NCI-H1436 treated with DMSO at 0.1 percent for 48 hours (cell line): ENCODE measurements at regions not wholly inside any gene's neighbourhood (a gene's known extent, or its start where the extent isn't known, plus 50 kb on each side); places are given as distances from the start of the nearest gene placed in this dataset.

Experiments
- DNase-seq: peaks from one replicate; lab custom pipeline; 2025; lab: John Stamatoyannopoulos, UW

DNA sequence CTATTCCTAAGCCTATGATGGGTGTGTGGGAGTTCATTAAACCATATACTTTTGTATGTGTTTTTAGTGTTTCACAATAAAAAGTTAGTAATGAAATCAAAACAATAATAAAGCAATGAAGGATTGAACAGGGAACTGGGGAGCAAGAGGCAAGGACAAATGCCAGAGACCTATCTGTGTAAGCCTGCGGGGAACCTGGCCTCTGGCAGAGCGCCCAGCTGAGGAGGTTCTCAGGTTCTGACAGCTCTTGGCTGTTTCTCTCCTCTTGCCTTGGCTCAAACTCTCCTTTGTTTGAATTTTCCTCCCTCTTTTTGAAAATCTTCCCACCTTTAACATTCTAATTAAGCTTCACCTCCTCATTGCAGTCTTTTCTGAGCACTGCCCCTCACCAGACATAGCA lies 200.0 kb upstream of the NCKAP5 start:
- DNase-seq: no peak

GRCh38 chr2:133768658-133769435 lies 200.6 kb upstream of the NCKAP5 start:
- DNase-seq: no peak

- no peak for DNase-seq
Observed at GRCh38 chr2:133773854-133774653, 205.8 kb upstream of the NCKAP5 start.

- no peak for DNase-seq
Observed at GRCh38 chr2:133774654-133775015, 206.4 kb upstream of the NCKAP5 start.

DNA sequence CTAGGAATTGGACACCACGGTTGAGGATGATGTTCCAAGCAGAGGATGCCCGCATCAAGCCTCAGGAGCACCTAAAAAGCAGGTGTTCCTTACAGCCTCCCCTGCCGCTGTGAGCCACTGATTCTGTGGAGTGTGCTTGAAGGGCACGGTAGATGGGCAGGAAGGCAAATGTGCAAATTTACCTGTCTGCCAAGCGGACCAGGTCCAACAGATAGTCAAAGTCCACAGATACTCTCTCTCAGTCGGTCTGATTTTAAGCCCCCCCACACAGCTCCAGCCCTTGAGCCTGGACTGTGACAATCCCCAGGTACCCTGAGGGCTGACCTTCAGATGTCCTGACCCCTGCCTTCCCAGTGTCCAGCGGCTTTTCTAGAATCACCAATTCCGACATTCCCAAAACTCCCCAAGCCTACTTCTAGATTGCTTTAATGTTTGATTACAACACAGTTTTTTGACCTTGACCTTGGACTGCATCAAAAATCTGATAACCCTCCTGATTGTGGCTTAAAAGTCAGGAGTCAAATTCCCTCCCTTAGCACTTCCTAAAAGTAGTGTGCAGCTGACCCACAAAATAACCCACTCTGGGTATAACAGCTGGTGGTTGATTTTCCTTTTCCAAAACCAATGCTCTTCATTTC lies 208.8 kb upstream of the NCKAP5 start:
- no peak for DNase-seq

DNA sequence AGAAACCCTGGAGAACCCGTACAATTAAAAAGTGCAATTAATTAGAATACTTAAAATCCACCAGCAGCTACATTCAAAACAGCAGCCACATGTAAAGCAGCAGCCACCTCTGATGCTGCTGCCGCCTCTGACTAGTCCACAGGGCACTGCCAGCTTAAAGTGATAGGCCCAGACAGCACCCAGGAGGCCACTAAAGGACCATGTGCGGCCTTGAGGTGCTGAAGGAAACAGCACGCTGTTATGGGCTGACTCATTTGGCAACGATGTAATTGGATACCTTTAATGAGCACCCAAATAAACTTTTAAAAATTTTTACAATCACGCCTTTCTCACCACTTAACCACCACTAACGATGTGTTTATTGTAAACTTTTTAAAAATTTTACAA lies 209.3 kb upstream of the NCKAP5 start:
- DNase-seq: no peak

- DNase-seq: no peak
Observed at GRCh38 chr2:133780099-133780996, 212.1 kb upstream of the NCKAP5 start.

DNA sequence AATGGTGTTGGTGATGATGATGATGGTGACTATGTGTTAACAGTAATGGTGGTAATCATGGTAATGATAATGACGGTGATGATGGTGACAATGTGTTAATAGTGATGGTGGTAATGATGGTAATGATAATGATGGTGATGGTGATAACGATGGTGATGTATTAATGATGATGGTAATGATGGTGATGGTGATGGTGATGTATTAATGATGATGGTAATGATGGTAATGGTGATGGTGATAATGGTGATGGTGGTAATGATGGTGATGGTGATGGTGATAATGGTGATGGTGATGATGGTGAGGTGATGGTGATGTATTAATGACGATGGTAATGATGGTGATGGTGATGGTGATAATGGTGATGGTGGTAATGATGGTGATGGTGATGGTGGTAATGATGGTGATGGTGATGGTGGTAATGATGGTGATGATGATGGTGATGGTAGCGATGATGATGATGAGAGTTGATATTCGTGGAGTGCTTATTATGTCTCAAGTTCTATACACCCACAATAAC lies 212.8 kb upstream of the NCKAP5 start:
- no peak for DNase-seq

- DNase-seq: no peak
Observed at GRCh38 chr2:133787207-133787606, 218.9 kb upstream of the NCKAP5 start.

DNA sequence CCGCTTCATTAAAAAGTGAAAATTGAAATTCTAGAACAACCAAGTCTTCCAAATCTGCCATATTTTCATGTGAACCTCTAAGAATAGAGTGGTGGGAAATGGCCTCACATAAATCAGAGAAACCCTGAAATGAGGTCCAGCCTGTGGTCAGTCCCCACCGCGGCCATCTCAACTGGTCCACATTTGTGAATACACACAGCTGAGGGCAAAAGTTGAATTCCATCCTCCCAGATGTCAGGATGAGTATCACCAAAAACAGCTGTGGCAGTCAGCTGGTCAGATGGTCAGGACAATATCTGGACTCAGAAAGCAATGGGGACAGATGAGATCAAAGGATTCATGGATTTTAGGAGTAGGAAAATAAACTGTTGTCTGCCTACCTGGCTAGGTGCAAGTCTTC lies 219.4 kb upstream of the NCKAP5 start:
- DNase-seq: no peak

DNA sequence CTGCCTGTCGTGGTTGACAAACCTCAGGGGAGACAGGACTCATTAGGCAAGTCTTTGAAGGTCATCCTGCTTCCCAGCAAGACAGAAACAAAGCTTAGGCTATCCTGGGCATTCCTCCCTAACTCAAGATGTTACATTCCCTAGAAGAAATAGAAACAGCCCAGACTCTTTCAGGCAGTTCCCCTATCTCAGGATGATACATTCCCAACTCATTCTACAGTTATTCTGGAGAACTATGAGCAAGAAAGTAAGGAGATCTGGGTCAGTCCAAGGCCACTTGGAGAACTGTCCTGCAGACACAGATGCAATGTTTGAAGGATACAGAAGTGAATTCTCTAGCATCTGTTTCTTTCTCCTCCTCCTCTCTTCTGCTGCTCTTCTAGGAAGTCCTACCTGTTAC lies 220.1 kb upstream of the NCKAP5 start:
- no peak for DNase-seq

GRCh38 chr2:133789743-133790142 lies 221.5 kb upstream of the NCKAP5 start:
- DNase-seq: no peak

- no peak for DNase-seq
Observed at GRCh38 chr2:133790711-133791110, 222.4 kb upstream of the NCKAP5 start.

GRCh38 chr2:133791191-133791590 lies 222.9 kb upstream of the NCKAP5 start:
- no peak for DNase-seq

- no peak for DNase-seq
Observed at GRCh38 chr2:133792223-133792622, 224.0 kb upstream of the NCKAP5 start.

- DNase-seq: no peak
Observed at GRCh38 chr2:133794114-133794513, 225.9 kb upstream of the NCKAP5 start.

DNA sequence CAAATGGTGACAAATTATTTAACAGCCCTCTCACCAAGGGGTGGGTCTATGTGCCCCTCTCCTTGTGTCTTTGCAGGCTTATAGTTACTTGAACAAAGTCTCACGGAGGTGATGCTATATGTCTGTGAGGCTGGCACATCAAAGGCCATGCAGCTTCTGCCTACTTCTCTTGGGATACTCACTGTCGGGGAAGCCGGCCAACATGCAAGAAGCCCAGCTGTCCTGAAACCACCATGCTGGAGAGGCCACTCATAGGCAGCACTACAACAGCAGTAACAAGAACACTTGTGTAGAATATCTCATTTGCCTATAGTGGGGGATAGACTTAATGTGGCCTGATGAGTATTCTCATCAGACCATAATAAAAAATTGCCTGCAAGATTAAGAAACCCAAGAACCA lies 233.7 kb upstream of the NCKAP5 start:
- no peak for DNase-seq

DNA sequence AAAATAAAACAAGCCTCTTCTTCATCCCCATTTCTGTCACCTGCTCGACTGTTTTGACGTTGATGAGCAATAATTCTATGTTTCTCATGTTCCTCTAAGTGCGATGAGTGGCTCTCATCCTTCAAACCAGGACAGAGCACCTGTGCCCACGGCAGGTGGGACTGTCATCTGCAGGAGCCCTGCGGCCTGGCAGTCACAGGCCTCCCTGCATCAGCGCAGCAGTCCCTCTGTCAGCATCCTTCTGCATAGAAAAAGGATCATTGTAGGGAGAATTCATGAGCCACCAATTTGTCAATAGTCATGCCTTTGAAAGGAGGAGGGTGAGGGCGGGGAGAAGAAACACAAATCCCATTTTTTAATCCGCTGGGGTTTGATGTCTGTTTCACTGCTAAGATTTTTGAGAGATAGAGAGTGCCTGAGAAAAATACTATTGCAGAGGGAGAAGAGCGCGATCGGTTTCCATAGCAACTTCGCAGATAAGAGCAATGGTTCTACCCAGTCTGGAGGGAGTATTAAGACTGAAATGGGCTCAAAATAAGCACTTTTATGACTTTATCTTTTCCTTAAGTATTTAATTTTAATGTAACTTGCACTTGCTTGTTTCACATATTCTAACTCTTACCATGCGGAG lies 234.3 kb upstream of the NCKAP5 start:
- no peak for DNase-seq

DNA sequence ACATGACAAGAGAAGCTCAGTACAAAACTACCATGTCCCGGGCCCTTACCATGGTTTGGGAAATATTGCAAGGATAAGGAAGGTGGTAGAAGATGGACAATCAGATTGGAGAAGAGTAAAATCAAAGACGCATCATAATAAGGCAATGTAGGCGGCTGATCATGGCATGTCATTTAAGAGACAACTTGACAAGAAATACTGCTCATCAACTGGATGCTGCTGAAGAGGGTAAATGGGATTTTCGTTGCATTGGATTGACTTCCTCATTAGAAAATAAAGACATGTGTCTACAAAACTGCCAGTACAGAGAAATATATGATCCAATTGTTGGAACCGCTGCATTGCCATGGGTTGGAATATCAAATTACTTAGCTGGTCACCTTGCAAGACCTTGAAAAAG lies 238.3 kb upstream of the NCKAP5 start:
- no peak for DNase-seq

DNA sequence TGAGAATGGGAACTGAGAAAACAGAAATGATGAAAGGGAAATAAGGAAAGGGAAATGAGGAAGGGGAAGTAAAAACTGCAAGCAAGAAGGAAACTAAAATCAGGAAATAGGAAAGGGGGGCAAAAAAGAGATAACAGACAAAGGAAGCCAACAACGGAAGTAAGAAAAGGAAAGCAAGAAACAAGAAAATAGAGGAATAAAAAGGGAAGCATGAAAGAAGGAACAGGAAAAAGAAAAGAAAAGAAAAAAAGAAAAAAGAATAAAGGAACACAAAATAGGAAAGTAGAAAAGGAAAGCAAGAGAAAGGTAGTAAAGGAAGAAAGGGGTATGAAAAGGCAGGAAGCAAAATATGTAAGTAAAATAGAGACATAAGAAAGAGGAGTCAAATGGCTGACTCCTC lies 241.2 kb upstream of the NCKAP5 start:
- DNase-seq: no peak

GRCh38 chr2:133810559-133810958 lies 242.3 kb upstream of the NCKAP5 start:
- DNase-seq: no peak
